ENCODE measurements at regions not wholly inside any gene's neighbourhood (a gene's known extent, or its start where the extent isn't known, plus 50 kb on each side); places are given as distances from the start of the nearest gene placed in this dataset.

- H3K4me3 ChIP-seq (ENCODE audit: low read depth in 1 of 2, low read length in 2 of 2), result no peak overlapping the region
- H3K36me3 ChIP-seq (ENCODE audit: control insufficient read depth in 2 of 2, insufficient read depth in 2 of 2, low read length in 1 of 2), result no peaks in the 10 kb centered on the region
- WGBS, 2 donors, result 81 to 82% methylated on average over 13 of the region's 13 CpGs
- no peaks in the 10 kb centered on the region for H3K4me1 ChIP-seq (ENCODE audit: control insufficient read depth in 2 of 2, insufficient read depth in 2 of 2, low read length in 1 of 2)
- H3K9me3 ChIP-seq (ENCODE audit: control insufficient read depth in 2 of 2, insufficient read depth in 1 of 2, low read depth in 1 of 2, low read length in 1 of 2), result no peaks in the 10 kb centered on the region
- no peak overlapping the region for H3K27ac ChIP-seq (ENCODE audit: low read depth in 2 of 2, low read length in 1 of 2)
- H3K27me3 ChIP-seq (ENCODE audit: control insufficient read depth in 1 of 2, insufficient read depth in 2 of 2, low read length in 2 of 2), result no peaks in the 10 kb centered on the region
Observed at GRCh38 chr6:170073846-170074245, 217.0 kb downstream of the DLL1 start.

- no peaks in the 10 kb centered on the region for H3K4me1 ChIP-seq (ENCODE audit: control insufficient read depth in 2 of 2, insufficient read depth in 2 of 2, low read length in 1 of 2)
- no peaks in the 10 kb centered on the region for H3K36me3 ChIP-seq (ENCODE audit: control insufficient read depth in 2 of 2, insufficient read depth in 2 of 2, low read length in 1 of 2)
- 85 to 93% methylated on average over 11 of the region's 11 CpGs for WGBS, 2 donors
- H3K27ac ChIP-seq (ENCODE audit: low read depth in 2 of 2, low read length in 1 of 2), result no peak overlapping the region
- H3K9me3 ChIP-seq (ENCODE audit: control insufficient read depth in 2 of 2, insufficient read depth in 1 of 2, low read depth in 1 of 2, low read length in 1 of 2), result no peaks in the 10 kb centered on the region
- no peaks in the 10 kb centered on the region for H3K27me3 ChIP-seq (ENCODE audit: control insufficient read depth in 1 of 2, insufficient read depth in 2 of 2, low read length in 2 of 2)
- H3K4me3 ChIP-seq (ENCODE audit: low read depth in 1 of 2, low read length in 2 of 2), result no peak overlapping the region
Observed at GRCh38 chr6:170072246-170072645, 218.6 kb downstream of the DLL1 start.

- peaks cover 0 to 2% of the 10 kb centered on the region in 2 donors for H3K4me1 ChIP-seq (ENCODE audit: control insufficient read depth in 2 of 2, insufficient read depth in 2 of 2, low read length in 1 of 2)
- no peak overlapping the region for H3K27ac ChIP-seq (ENCODE audit: low read depth in 2 of 2, low read length in 1 of 2)
- WGBS, 2 donors, result 82 to 85% methylated on average over 3 of the region's 3 CpGs
- no peaks in the 10 kb centered on the region for H3K9me3 ChIP-seq (ENCODE audit: control insufficient read depth in 2 of 2, insufficient read depth in 1 of 2, low read depth in 1 of 2, low read length in 1 of 2)
- H3K36me3 ChIP-seq (ENCODE audit: control insufficient read depth in 2 of 2, insufficient read depth in 2 of 2, low read length in 1 of 2), result no peaks in the 10 kb centered on the region
- no peaks in the 10 kb centered on the region for H3K27me3 ChIP-seq (ENCODE audit: control insufficient read depth in 1 of 2, insufficient read depth in 2 of 2, low read length in 2 of 2)
- H3K4me3 ChIP-seq (ENCODE audit: low read depth in 1 of 2, low read length in 2 of 2), result no peak overlapping the region
Observed at GRCh38 chr6:170069611-170070010, 221.3 kb downstream of the DLL1 start.

GRCh38 chr6:170068496-170068895 is 222.4 kb downstream of the DLL1 start:
- 92 to 93% methylated on average over 7 of the region's 7 CpGs for WGBS, 2 donors

GRCh38 chr6:170067923-170068360 is 222.9 kb downstream of the DLL1 start:
- 83 to 88% methylated on average over 12 of the region's 12 CpGs for WGBS, 2 donors
- Histone ChIP-seq H3K4me3 (ENCODE audit: low read depth in 1 of 2, low read length in 2 of 2) (no peak overlapping the region), H3K27ac (ENCODE audit: low read depth in 2 of 2, low read length in 1 of 2) (no peak overlapping the region), H3K9me3 (ENCODE audit: control insufficient read depth in 2 of 2, insufficient read depth in 1 of 2, low read depth in 1 of 2, low read length in 1 of 2) (no peaks in the 10 kb centered on the region), H3K4me1 (ENCODE audit: control insufficient read depth in 2 of 2, insufficient read depth in 2 of 2, low read length in 1 of 2) (peaks cover 0 to 2% of the 10 kb centered on the region in 2 donors), H3K36me3 (ENCODE audit: control insufficient read depth in 2 of 2, insufficient read depth in 2 of 2, low read length in 1 of 2) (no peaks in the 10 kb centered on the region), H3K27me3 (ENCODE audit: control insufficient read depth in 1 of 2, insufficient read depth in 2 of 2, low read length in 2 of 2) (no peaks in the 10 kb centered on the region)

More at GRCh38 chr6:170068496-170068895, 222.4 kb downstream of the DLL1 start:
- H3K4me1 ChIP-seq (ENCODE audit: control insufficient read depth in 2 of 2, insufficient read depth in 2 of 2, low read length in 1 of 2), result peaks cover 0 to 2% of the 10 kb centered on the region in 2 donors
- no peaks in the 10 kb centered on the region for H3K9me3 ChIP-seq (ENCODE audit: control insufficient read depth in 2 of 2, insufficient read depth in 1 of 2, low read depth in 1 of 2, low read length in 1 of 2)
- H3K36me3 ChIP-seq (ENCODE audit: control insufficient read depth in 2 of 2, insufficient read depth in 2 of 2, low read length in 1 of 2), result no peaks in the 10 kb centered on the region
- H3K27ac ChIP-seq (ENCODE audit: low read depth in 2 of 2, low read length in 1 of 2), result no peak overlapping the region
- H3K27me3 ChIP-seq (ENCODE audit: control insufficient read depth in 1 of 2, insufficient read depth in 2 of 2, low read length in 2 of 2), result no peaks in the 10 kb centered on the region
- H3K4me3 ChIP-seq (ENCODE audit: low read depth in 1 of 2, low read length in 2 of 2), result no peak overlapping the region

- H3K36me3 ChIP-seq (ENCODE audit: control insufficient read depth in 2 of 2, insufficient read depth in 2 of 2, low read length in 1 of 2), result no peaks in the 10 kb centered on the region
- no peaks in the 10 kb centered on the region for H3K9me3 ChIP-seq (ENCODE audit: control insufficient read depth in 2 of 2, insufficient read depth in 1 of 2, low read depth in 1 of 2, low read length in 1 of 2)
- H3K27me3 ChIP-seq (ENCODE audit: control insufficient read depth in 1 of 2, insufficient read depth in 2 of 2, low read length in 2 of 2), result no peaks in the 10 kb centered on the region
- 60 to 62% methylated on average over 18 of the region's 18 CpGs for WGBS, 2 donors
- H3K4me3 ChIP-seq (ENCODE audit: low read depth in 1 of 2, low read length in 2 of 2), result no peak overlapping the region
- peaks cover 0 to 2% of the 10 kb centered on the region in 2 donors for H3K4me1 ChIP-seq (ENCODE audit: control insufficient read depth in 2 of 2, insufficient read depth in 2 of 2, low read length in 1 of 2)
- H3K27ac ChIP-seq (ENCODE audit: low read depth in 2 of 2, low read length in 1 of 2), result no peak overlapping the region
Observed at GRCh38 chr6:170067181-170067641, 223.7 kb downstream of the DLL1 start.

GRCh38 chr6:170066679-170067078 is 224.2 kb downstream of the DLL1 start:
- Histone ChIP-seq H3K4me1 (ENCODE audit: control insufficient read depth in 2 of 2, insufficient read depth in 2 of 2, low read length in 1 of 2) (peaks cover 0 to 2% of the 10 kb centered on the region in 2 donors), H3K9me3 (ENCODE audit: control insufficient read depth in 2 of 2, insufficient read depth in 1 of 2, low read depth in 1 of 2, low read length in 1 of 2) (no peaks in the 10 kb centered on the region), H3K27me3 (ENCODE audit: control insufficient read depth in 1 of 2, insufficient read depth in 2 of 2, low read length in 2 of 2) (no peaks in the 10 kb centered on the region), H3K36me3 (ENCODE audit: control insufficient read depth in 2 of 2, insufficient read depth in 2 of 2, low read length in 1 of 2) (no peaks in the 10 kb centered on the region), H3K4me3 (ENCODE audit: low read depth in 1 of 2, low read length in 2 of 2) (no peak overlapping the region), H3K27ac (ENCODE audit: low read depth in 2 of 2, low read length in 1 of 2) (no peak overlapping the region)
- 77 to 80% methylated on average over 8 of the region's 8 CpGs for WGBS, 2 donors

- no peaks in the 10 kb centered on the region for H3K27me3 ChIP-seq (ENCODE audit: control insufficient read depth in 1 of 2, insufficient read depth in 2 of 2, low read length in 2 of 2)
- no peak overlapping the region for H3K27ac ChIP-seq (ENCODE audit: low read depth in 2 of 2, low read length in 1 of 2)
- no peak overlapping the region for H3K4me3 ChIP-seq (ENCODE audit: low read depth in 1 of 2, low read length in 2 of 2)
- no peaks in the 10 kb centered on the region for H3K9me3 ChIP-seq (ENCODE audit: control insufficient read depth in 2 of 2, insufficient read depth in 1 of 2, low read depth in 1 of 2, low read length in 1 of 2)
- peaks cover 0 to 2% of the 10 kb centered on the region in 2 donors for H3K4me1 ChIP-seq (ENCODE audit: control insufficient read depth in 2 of 2, insufficient read depth in 2 of 2, low read length in 1 of 2)
- 75 to 78% methylated on average over 16 of the region's 16 CpGs for WGBS, 2 donors
- no peaks in the 10 kb centered on the region for H3K36me3 ChIP-seq (ENCODE audit: control insufficient read depth in 2 of 2, insufficient read depth in 2 of 2, low read length in 1 of 2)
Observed at GRCh38 chr6:170063851-170064602, 226.9 kb downstream of the DLL1 start.

GRCh38 chr6:170063431-170063830 is 227.4 kb downstream of the DLL1 start:
- Histone ChIP-seq H3K36me3 (ENCODE audit: control insufficient read depth in 2 of 2, insufficient read depth in 2 of 2, low read length in 1 of 2) (no peaks in the 10 kb centered on the region), H3K4me3 (ENCODE audit: low read depth in 1 of 2, low read length in 2 of 2) (no peak overlapping the region), H3K27me3 (ENCODE audit: control insufficient read depth in 1 of 2, insufficient read depth in 2 of 2, low read length in 2 of 2) (no peaks in the 10 kb centered on the region), H3K27ac (ENCODE audit: low read depth in 2 of 2, low read length in 1 of 2) (no peak overlapping the region), H3K9me3 (ENCODE audit: control insufficient read depth in 2 of 2, insufficient read depth in 1 of 2, low read depth in 1 of 2, low read length in 1 of 2) (no peaks in the 10 kb centered on the region), H3K4me1 (ENCODE audit: control insufficient read depth in 2 of 2, insufficient read depth in 2 of 2, low read length in 1 of 2) (peaks cover 0 to 2% of the 10 kb centered on the region in 2 donors)
- WGBS, 2 donors, result 65 to 67% methylated on average over 15 to 16 of the region's 16 CpGs

GRCh38 chr6:170062915-170063241 is 228.0 kb downstream of the DLL1 start:
- H3K27ac ChIP-seq (ENCODE audit: low read depth in 2 of 2, low read length in 1 of 2), result no peak overlapping the region
- WGBS, 2 donors, result 92 to 93% methylated on average over 12 of the region's 12 CpGs

More at GRCh38 chr6:170062915-170063241, 228.0 kb downstream of the DLL1 start:
- H3K27me3 ChIP-seq (ENCODE audit: control insufficient read depth in 1 of 2, insufficient read depth in 2 of 2, low read length in 2 of 2), result no peaks in the 10 kb centered on the region
- no peak overlapping the region for H3K4me3 ChIP-seq (ENCODE audit: low read depth in 1 of 2, low read length in 2 of 2)
- peaks cover 0 to 2% of the 10 kb centered on the region in 2 donors for H3K4me1 ChIP-seq (ENCODE audit: control insufficient read depth in 2 of 2, insufficient read depth in 2 of 2, low read length in 1 of 2)
- H3K36me3 ChIP-seq (ENCODE audit: control insufficient read depth in 2 of 2, insufficient read depth in 2 of 2, low read length in 1 of 2), result no peaks in the 10 kb centered on the region
- H3K9me3 ChIP-seq (ENCODE audit: control insufficient read depth in 2 of 2, insufficient read depth in 1 of 2, low read depth in 1 of 2, low read length in 1 of 2), result no peaks in the 10 kb centered on the region

Measured in esophagus (tissue), 2 donors.